Fibroblast of pulmonary artery (primary cell): ENCODE measurements at regions not wholly inside any gene's neighbourhood (a gene's known extent, or its start where the extent isn't known, plus 50 kb on each side); places are given as distances from the start of the nearest gene placed in this dataset.

Experiments used
- DNase-seq: peaks from one replicate; pipeline ENCODE4 v3.0.0-alpha.2; 2010; ENCODE audit warnings: low read depth
- H3K4me3 ChIP-seq: replicated peaks from 2 replicates; pipeline ENCODE4 v1.5.1; 2011; ENCODE audit warnings: low read depth, mild to moderate bottlenecking, control low read depth, low read length, moderate library complexity
- CTCF ChIP-seq: IDR thresholded peaks from 2 replicates; pipeline ENCODE4 v1.5.1; 2011; ENCODE audit warnings: mild to moderate bottlenecking, control low read depth, low read length, inconsistent platforms; ENCODE audit errors: missing control alignments

GRCh38 chr17:33750943-33751701, 458.0 kb upstream of the ASIC2 start:
- H3K4me3 ChIP-seq, result peak overlapping the region; percentile 38
- DNase-seq, result peak; percentile 70
- TF ChIP-seq CTCF, result peak; percentile 90

GRCh38 chr17:33751702-33752065, 458.6 kb upstream of the ASIC2 start:
- no peak for DNase-seq
- TF ChIP-seq CTCF, result no peak
- peak overlapping the region; percentile 38 for H3K4me3 ChIP-seq

- DNase-seq, result no peak
- no peak overlapping the region for H3K4me3 ChIP-seq
- TF ChIP-seq CTCF, result no peak
These were observed 460.4 kb upstream of the ASIC2 start for GRCh38 chr17:33753452-33753851.

GRCh38 chr17:33756021-33756420, 462.9 kb upstream of the ASIC2 start:
- no peak for TF ChIP-seq CTCF

GRCh38 chr17:33765871-33766270, 472.8 kb upstream of the ASIC2 start:
- no peak for DNase-seq
- H3K4me3 ChIP-seq, result no peak overlapping the region
- no peak for TF ChIP-seq CTCF

More at GRCh38 chr17:33756021-33756420, 462.9 kb upstream of the ASIC2 start:
- DNase-seq, result no peak
- H3K4me3 ChIP-seq, result no peak overlapping the region

- no peak for DNase-seq
- no peak for TF ChIP-seq CTCF
- no peak overlapping the region for H3K4me3 ChIP-seq
These were observed 473.6 kb upstream of the ASIC2 start for GRCh38 chr17:33766721-33767120.

- DNase-seq, result no peak
- no peak overlapping the region for H3K4me3 ChIP-seq
- TF ChIP-seq CTCF, result no peak
These were observed 476.0 kb upstream of the ASIC2 start for GRCh38 chr17:33769066-33769465.
